ENCODE measurements at regions not wholly inside any gene's neighbourhood (a gene's known extent, or its start where the extent isn't known, plus 50 kb on each side); places are given as distances from the start of the nearest gene placed in this dataset.

DNA sequence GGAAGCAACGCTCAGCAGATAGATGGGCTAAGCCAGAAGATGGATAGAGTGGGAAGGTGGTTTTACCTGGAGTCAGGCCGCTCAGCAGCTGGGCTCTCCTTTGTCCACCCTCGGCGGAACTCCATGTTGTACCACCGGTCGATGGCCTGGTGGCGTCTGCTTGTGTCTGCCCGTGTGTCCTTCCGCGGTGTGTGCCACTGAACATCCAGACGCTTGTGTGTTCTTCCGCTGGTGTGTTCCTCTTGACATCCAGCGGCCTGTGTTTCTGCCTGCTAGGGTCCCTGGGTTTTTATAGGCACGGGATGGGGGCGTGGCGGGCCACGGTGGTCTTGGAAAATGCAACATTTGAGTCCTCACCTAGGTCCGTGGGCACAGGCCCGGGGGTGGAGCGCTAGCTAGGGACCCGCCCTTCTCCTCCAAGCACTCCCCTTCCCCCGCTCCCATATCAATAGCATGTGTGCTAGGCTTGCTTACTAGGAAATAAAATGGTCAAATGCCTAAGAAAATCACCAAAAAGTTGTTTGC, 1431.7 kb upstream of the ACVR2A start:
- H3K23ac ChIP-seq (ENCODE audit: insufficient read length, low read depth, low read length), result no peak overlapping the region
- no peak overlapping the region for H2BK5ac ChIP-seq (ENCODE audit: insufficient read length, low read length)
- no peak overlapping the region for H3T11ph ChIP-seq (ENCODE audit: low read length)
- no peak overlapping the region for H3K27ac ChIP-seq (ENCODE audit: insufficient read length, low read depth, low read length)
- no peak overlapping the region for H3K18ac ChIP-seq (ENCODE audit: insufficient read length, low read depth, low read length)
- no peaks in the 10 kb centered on the region for H3K27me3 ChIP-seq (ENCODE audit: insufficient read depth, low read length)
- H3K23me2 ChIP-seq (ENCODE audit: insufficient read length, low read depth, low read length, poor library complexity, severe bottlenecking), result no peaks in the 10 kb centered on the region
- H4K8ac ChIP-seq (replicated peaks; ENCODE audit: insufficient read length, low read depth, low read length), result no peak overlapping the region
- Mint-ChIP-seq H3K9me3 (peaks cover 0 to 2% of the 10 kb centered on the region in 2 experiments; a peak in 3 of 5 replicates), H3K4me1 (peaks cover 16 to 23% of the 10 kb centered on the region in 2 experiments), H3K36me3 (ENCODE audit: insufficient read depth in 1 of 3, low read depth in 3 of 3) (no peaks in the 10 kb centered on the region; a peak in 3 of 7 replicates), H3K4me3 (no peak overlapping the region), H3K27me3 (ENCODE audit: low read depth) (no peaks in the 10 kb centered on the region), H3K27ac (no peak overlapping the region)
- no peak overlapping the region for H3K14ac ChIP-seq (ENCODE audit: insufficient read depth, low read length)
- no peaks in the 10 kb centered on the region for H4K20me1 ChIP-seq (ENCODE audit: control insufficient read depth, insufficient read depth, insufficient read length)
- H3K56ac ChIP-seq (ENCODE audit: insufficient read length, low read depth, low read length), result no peak overlapping the region
- TF ChIP-seq, protein P1, sequence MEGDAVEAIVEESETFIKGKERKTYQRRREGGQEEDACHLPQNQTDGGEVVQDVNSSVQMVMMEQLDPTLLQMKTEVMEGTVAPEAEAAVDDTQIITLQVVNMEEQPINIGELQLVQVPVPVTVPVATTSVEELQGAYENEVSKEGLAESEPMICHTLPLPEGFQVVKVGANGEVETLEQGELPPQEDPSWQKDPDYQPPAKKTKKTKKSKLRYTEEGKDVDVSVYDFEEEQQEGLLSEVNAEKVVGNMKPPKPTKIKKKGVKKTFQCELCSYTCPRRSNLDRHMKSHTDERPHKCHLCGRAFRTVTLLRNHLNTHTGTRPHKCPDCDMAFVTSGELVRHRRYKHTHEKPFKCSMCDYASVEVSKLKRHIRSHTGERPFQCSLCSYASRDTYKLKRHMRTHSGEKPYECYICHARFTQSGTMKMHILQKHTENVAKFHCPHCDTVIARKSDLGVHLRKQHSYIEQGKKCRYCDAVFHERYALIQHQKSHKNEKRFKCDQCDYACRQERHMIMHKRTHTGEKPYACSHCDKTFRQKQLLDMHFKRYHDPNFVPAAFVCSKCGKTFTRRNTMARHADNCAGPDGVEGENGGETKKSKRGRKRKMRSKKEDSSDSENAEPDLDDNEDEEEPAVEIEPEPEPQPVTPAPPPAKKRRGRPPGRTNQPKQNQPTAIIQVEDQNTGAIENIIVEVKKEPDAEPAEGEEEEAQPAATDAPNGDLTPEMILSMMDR (conservative IDR thresholded peaks at IDR 0.05), result no peak
- H3K79me2 ChIP-seq (ENCODE audit: insufficient read depth, low read length), result no peaks in the 10 kb centered on the region
- no CpG with 5 or more reads among the region's 22 CpGs for WGBS (ENCODE audit: extremely low coverage, insufficient read length, low lambda C conversion rate)
- no peak overlapping the region for H2BK120ac ChIP-seq (ENCODE audit: low read depth, low read length, poor library complexity, severe bottlenecking)
- no peaks in the 10 kb centered on the region; the same call in 1 of the 2 replicates for H3K4me1 ChIP-seq (ENCODE audit: insufficient read depth, low read length)
- no peaks in the 10 kb centered on the region for H3K9me3 ChIP-seq (ENCODE audit: control insufficient read depth, low read depth, low read length)
- H3K4ac ChIP-seq (ENCODE audit: low read depth, low read length), result no peak overlapping the region
- no peak overlapping the region for H2AFZ ChIP-seq (ENCODE audit: low read length)
- H3K4me2 ChIP-seq (ENCODE audit: insufficient read depth, insufficient read length, low read length), result no peak overlapping the region
- no peak for DNase-seq
- H2BK12ac ChIP-seq (ENCODE audit: insufficient read length, low read depth, low read length), result no peak overlapping the region
- no peak overlapping the region for H4K91ac ChIP-seq (ENCODE audit: insufficient read length, low read depth, low read length)
- no peak overlapping the region for H2BK15ac ChIP-seq (ENCODE audit: low read depth, low read length)
- no peak overlapping the region for H2BK20ac ChIP-seq (ENCODE audit: low read depth, low read length, poor library complexity, severe bottlenecking)
- H3K79me1 ChIP-seq (ENCODE audit: insufficient read depth, low read depth, low read length, poor library complexity, severe bottlenecking), result no peaks in the 10 kb centered on the region
- H4K5ac ChIP-seq (ENCODE audit: insufficient read length, low read depth, low read length), result no peak overlapping the region
- no peak overlapping the region for H3K9ac ChIP-seq (ENCODE audit: extremely low read depth, insufficient read length, low read length)
- no peak overlapping the region for H2AK5ac ChIP-seq (ENCODE audit: insufficient read length, low read length)
